LNCaP clone FGC (cell line): ENCODE measurements at regions not wholly inside any gene's neighbourhood (a gene's known extent, or its start where the extent isn't known, plus 50 kb on each side); places are given as distances from the start of the nearest gene placed in this dataset.

ENCODE experiments used
- DNase-seq: peaks from one replicate; pipeline ENCODE4 v3.0.0-alpha.2; 2011; ENCODE audit warnings: low read depth
- H3K4me3 ChIP-seq: 2 replicates; pipeline ENCODE4 v1.5.1; 2011; ENCODE audit warnings: mild to moderate bottlenecking, low read depth, low read length, control low read depth
- TF ChIP-seq, protein P1 (sequence below): IDR thresholded peaks from 2 replicates; pipeline ENCODE4 v1.5.1; 2012; ENCODE audit warnings: mild to moderate bottlenecking; ENCODE audit not compliant: control insufficient read depth, insufficient read depth; ENCODE audit errors: extremely low read depth

DNA sequence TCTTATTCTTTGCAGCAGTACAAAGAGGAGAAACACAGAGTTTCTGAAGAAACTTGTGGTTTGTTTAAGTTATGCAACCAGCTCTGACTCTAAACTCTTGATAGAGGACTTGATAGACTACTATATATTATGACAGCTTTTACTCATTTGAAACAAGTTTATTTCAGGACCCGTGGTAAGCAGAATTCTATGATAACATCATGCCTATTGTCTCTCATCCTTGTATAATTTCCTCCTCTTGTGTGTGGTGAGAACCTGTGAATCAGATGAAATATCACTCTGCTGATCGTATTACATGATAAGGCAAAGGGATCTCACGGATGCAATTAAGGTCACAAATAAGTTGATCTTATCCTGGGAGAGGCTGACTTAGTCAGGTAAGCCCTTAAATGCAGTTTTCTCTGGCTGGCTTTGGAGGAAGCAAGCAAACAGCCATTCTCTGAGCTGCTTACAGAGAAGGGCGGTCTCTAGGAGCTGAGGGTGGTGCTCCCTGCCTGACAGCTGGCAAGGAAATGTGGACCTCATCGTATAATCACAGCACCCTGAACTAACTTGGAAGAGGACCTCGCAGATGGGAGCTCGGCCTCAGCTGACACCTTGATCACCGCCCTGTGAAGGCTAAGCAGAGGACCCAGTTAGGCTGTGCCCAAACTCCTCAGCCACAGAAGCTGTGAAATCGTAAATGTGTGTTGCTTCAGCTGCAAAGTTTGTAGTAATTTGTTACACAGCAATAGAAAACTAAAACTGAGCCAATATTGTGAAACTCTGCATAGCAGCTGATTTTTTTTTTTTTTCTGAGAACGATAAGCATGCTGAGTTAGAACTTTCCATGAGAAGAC is 151.1 kb upstream of the DPT start:
- TF ChIP-seq, protein P1, sequence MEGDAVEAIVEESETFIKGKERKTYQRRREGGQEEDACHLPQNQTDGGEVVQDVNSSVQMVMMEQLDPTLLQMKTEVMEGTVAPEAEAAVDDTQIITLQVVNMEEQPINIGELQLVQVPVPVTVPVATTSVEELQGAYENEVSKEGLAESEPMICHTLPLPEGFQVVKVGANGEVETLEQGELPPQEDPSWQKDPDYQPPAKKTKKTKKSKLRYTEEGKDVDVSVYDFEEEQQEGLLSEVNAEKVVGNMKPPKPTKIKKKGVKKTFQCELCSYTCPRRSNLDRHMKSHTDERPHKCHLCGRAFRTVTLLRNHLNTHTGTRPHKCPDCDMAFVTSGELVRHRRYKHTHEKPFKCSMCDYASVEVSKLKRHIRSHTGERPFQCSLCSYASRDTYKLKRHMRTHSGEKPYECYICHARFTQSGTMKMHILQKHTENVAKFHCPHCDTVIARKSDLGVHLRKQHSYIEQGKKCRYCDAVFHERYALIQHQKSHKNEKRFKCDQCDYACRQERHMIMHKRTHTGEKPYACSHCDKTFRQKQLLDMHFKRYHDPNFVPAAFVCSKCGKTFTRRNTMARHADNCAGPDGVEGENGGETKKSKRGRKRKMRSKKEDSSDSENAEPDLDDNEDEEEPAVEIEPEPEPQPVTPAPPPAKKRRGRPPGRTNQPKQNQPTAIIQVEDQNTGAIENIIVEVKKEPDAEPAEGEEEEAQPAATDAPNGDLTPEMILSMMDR, result no peak
- no peak for DNase-seq
- H3K4me3 ChIP-seq, result no peak overlapping the region

DNA sequence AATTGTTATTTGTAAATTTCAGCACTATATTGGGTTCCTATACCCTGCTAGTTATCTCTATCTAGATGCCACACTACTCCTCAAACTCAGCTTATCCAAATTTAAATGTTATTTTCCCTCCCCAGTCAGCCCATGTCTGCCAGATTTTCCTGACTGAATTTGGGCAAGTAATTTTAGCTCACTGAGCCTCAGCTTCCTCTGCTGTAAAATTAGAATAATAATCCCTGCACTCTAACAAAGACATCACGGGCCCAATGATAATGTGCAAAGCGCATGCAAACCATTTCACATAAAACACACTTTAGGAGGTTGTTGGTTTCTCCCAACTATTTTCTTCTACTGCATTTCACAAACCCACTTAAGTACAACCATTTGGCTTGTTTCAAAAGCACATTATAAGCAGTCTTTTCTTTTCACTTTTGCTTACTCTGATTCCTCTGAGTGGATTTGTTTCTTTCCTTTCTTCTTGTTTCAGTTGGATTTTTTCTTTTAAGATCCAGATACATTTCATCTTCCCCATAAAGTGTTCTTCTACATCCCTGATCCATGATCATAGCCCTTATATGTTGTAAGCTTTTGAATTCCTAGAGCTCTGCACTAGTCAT is 152.8 kb upstream of the DPT start:
- TF ChIP-seq, protein P1, result no peak
- DNase-seq, result no peak
- no peak overlapping the region for H3K4me3 ChIP-seq

DNA sequence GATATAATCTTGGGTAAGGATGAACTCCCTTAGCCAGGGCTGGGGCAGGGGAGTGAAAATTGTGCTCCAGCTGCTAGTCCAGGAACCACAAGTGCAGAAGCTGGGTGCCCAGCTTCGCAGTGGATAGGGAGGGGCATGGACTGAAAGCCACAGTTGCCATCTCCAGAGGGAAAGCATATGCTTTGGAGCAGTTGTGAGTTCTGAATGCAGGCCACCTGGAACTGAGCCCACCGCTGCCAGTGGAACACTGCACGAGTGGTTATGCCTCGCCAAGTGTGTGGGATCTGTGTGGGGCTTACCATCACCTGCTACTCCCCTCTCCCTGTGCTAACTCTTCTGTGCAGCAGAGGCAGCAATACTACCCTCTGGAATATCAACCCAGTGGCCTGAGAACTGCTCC is 158.4 kb upstream of the DPT start:
- H3K4me3 ChIP-seq, result no peak overlapping the region
- no peak for DNase-seq
- TF ChIP-seq, protein P1, result no peak

DNA sequence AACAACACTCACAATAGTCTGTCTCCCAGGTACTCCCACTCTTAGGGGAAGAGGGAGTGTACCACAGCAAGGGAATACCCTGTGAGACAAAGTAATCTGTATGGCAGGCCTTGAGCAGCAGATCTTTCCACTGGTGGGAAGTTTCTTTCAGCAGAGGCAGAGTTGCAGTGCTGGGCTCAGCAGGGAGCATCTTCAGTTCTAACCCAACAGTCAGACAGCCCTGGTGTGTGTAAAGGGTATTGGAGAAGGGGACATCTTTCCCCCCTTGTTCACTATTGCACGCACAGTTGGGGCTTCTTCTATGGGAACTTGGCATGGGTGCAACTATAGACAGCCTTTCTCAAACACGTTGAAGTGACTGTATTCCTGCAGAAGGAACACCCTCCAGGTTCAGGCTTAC is 159.4 kb upstream of the DPT start:
- TF ChIP-seq, protein P1, result no peak
- DNase-seq, result no peak
- no peak overlapping the region for H3K4me3 ChIP-seq

DNA sequence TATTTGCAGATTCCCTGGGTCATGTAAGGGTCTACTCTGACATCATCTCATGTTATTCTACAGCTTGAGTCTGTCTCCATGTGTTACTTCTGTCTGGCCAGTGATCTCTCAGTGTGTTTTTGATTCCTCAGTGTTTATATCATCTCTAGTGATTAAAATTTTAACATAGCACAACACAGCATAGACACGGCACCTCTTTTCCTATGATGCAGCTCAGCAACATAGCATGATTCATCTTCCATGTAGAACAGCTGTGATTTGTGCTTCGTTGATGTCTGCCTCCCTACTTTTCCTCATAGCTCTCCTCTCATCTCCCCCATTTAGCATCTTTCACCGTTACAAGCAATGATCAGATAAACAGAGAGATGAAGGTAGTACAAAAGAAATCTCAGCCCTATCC is 163.9 kb upstream of the DPT start:
- DNase-seq, result no peak

DNA sequence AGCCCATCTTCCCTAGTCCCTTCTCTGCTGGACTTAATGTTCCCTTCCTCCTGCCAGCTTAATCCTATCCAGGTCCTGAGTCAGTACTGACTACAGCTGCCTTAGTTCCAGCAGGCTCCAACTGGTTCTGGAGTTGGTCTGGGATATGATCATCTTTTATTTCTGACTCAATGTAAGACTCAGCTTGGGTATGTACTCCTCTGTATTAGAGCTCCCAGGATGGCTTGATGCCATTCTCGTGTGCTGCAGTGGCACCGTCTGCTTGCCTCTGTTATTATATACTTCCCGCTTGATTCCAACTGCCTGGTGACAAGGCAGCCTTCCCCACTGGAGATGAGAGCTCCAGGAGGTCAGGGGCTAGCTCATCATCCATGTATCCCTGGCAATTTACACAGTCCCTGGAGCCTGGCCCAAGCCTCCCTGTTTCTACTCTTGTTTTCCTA is 164.4 kb upstream of the DPT start:
- H3K4me3 ChIP-seq, result no peak overlapping the region
- no peak for DNase-seq
- TF ChIP-seq, protein P1, result no peak

More for the DNA sequence above, 163.9 kb upstream of the DPT start:
- H3K4me3 ChIP-seq, result no peak overlapping the region
- TF ChIP-seq, protein P1, result no peak
